SK-N-SH (cell line): ENCODE measurements at regions not wholly inside any gene's neighbourhood (a gene's known extent, or its start where the extent isn't known, plus 50 kb on each side); places are given as distances from the start of the nearest gene placed in this dataset.

Experiments used
- RFX5 ChIP-seq: IDR thresholded peaks from 2 replicates; pipeline ENCODE4 v1.6.1; 2012; ENCODE audit warnings: mild to moderate bottlenecking, improper control_type of control experiment, low read length
- SIN3A ChIP-seq: IDR thresholded peaks from 2 replicates; pipeline ENCODE4 v1.6.1; 2012; ENCODE audit warnings: low read depth, mild to moderate bottlenecking, low read length, moderate library complexity, borderline replicate concordance
- TEAD4 ChIP-seq: IDR thresholded peaks from 2 replicates; pipeline ENCODE4 v1.4.0; 2012; ENCODE audit warnings: mild to moderate bottlenecking, borderline replicate concordance; ENCODE audit not compliant: insufficient read depth
- TF ChIP-seq, protein P1 (sequence below): fragments of 200-600 bp; sonication (generic); IDR thresholded peaks from 2 replicates; pipeline ENCODE4 v1.6.1; 2017; ENCODE audit warnings: antibody characterized with exemption, mild to moderate bottlenecking, moderate library complexity
- TF ChIP-seq, protein P2 (sequence below): IDR thresholded peaks from 2 replicates; pipeline ENCODE4 v1.4.0; 2012; ENCODE audit warnings: low read depth, borderline replicate concordance

DNA sequence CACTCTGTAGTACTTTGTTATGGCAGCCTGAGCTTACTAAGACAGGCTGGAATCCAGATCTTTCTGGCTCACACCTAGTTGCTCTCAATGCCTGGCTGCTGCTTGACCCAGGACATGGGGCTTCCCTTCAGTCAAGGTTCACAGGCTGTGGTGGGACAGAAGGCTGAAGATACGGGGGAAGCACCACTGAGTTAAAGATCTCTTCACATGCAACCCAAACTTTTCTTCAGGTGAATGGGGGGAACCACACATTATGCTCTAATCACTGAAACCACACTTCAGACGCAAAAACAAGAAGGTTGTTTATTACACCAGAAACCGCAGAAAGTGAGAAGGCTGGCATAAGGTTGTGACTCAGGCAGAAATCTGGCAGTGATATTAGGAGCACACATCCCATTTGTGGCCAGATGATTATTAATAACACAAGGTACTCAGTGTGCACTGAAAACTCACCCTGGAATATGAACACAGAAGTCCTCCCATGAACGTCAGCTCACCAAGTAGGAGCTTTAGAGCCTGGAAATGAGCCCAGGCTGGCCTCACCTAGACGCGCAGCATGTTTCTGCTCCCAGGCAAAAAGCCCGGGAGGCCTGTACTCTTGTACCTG, 230.5 kb upstream of the CHRNA7 start:
- TF ChIP-seq, protein P1, sequence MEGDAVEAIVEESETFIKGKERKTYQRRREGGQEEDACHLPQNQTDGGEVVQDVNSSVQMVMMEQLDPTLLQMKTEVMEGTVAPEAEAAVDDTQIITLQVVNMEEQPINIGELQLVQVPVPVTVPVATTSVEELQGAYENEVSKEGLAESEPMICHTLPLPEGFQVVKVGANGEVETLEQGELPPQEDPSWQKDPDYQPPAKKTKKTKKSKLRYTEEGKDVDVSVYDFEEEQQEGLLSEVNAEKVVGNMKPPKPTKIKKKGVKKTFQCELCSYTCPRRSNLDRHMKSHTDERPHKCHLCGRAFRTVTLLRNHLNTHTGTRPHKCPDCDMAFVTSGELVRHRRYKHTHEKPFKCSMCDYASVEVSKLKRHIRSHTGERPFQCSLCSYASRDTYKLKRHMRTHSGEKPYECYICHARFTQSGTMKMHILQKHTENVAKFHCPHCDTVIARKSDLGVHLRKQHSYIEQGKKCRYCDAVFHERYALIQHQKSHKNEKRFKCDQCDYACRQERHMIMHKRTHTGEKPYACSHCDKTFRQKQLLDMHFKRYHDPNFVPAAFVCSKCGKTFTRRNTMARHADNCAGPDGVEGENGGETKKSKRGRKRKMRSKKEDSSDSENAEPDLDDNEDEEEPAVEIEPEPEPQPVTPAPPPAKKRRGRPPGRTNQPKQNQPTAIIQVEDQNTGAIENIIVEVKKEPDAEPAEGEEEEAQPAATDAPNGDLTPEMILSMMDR: no peak
- TF ChIP-seq SIN3A (no peak), TEAD4 (no peak), RFX5 (no peak)
- TF ChIP-seq, protein P2, sequence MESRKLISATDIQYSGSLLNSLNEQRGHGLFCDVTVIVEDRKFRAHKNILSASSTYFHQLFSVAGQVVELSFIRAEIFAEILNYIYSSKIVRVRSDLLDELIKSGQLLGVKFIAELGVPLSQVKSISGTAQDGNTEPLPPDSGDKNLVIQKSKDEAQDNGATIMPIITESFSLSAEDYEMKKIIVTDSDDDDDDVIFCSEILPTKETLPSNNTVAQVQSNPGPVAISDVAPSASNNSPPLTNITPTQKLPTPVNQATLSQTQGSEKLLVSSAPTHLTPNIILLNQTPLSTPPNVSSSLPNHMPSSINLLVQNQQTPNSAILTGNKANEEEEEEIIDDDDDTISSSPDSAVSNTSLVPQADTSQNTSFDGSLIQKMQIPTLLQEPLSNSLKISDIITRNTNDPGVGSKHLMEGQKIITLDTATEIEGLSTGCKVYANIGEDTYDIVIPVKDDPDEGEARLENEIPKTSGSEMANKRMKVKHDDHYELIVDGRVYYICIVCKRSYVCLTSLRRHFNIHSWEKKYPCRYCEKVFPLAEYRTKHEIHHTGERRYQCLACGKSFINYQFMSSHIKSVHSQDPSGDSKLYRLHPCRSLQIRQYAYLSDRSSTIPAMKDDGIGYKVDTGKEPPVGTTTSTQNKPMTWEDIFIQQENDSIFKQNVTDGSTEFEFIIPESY: no peak
